Stomach (tissue), 4 donors: ENCODE measurements at regions not wholly inside any gene's neighbourhood (a gene's known extent, or its start where the extent isn't known, plus 50 kb on each side); places are given as distances from the start of the nearest gene placed in this dataset.

Source experiments
- CTCF ChIP-seq, 7 experiments: fragments of 450-650 bp in 4 of 7; fragments of 200-600 bp in 3 of 7; sonication (generic) in 3 of 7; IDR thresholded peaks; one replicate each; pipeline ENCODE4 v1.5.1; 2016 to 2019; ENCODE audit warnings: antibody characterized with exemption in 7 of 7, control low read depth in 2 of 7, mild to moderate bottlenecking in 1 of 7
- POLR2A ChIP-seq, 4 donors: fragments of 450-650 bp; IDR thresholded peaks; one replicate each; pipeline ENCODE4 v1.6.1; 2016; ENCODE audit warnings: antibody characterized with exemption in 4 of 4, control low read depth in 2 of 4, mild to moderate bottlenecking in 1 of 4, moderate library complexity in 1 of 4
- POLR2AphosphoS5 ChIP-seq, 3 donors: sonication (generic); formaldehyde crosslinking; IDR thresholded peaks; one replicate each; pipeline ENCODE4 v1.6.1; 2016; ENCODE audit warnings: antibody characterized with exemption in 3 of 3

- TF ChIP-seq CTCF (IDR thresholded peaks at IDR 0.05) (no peak), POLR2A (IDR thresholded peaks at IDR 0.05) (no peak), POLR2AphosphoS5 (IDR thresholded peaks at IDR 0.05) (no peak)
These were observed 1155.1 kb downstream of the FAM181B start for GRCh38 chr11:81578571-81578970.
